ENCODE measurements at regions not wholly inside any gene's neighbourhood (a gene's known extent, or its start where the extent isn't known, plus 50 kb on each side); places are given as distances from the start of the nearest gene placed in this dataset.

DNA sequence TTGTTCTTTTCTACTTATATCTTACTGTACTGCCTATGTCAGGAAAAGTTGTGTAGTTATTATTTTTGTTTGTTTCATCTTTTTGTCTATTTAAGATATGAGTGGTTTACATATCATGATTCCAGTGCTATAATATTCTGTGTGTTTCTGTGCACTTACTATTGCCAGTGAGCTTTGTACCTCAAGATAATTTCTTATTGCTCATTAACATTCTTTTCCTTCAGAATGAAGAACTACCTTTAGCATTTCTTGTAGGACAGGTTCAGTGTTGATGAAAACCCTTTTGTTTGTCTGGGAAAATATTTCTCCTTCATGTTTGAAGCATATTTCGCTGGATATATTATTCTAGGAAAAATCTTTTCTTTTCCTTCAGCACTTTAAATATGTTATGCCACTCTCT lies 452.7 kb upstream of the FAT3 start:
- TF ChIP-seq CTCF (IDR thresholded peaks at IDR 0.05; ENCODE audit: extremely low read depth in 1 of 2, insufficient read depth in 1 of 2, low read depth in 1 of 2, low read length in 2 of 2) (no peak), POLR2AphosphoS5 (IDR thresholded peaks at IDR 0.05; ENCODE audit: insufficient read depth, low read depth, low read length) (no peak), POLR2A (IDR thresholded peaks at IDR 0.05; ENCODE audit: low read depth, low read length) (no peak), EZH2 (IDR thresholded peaks at IDR 0.05; ENCODE audit: borderline replicate concordance, low read depth, low read length, severe bottlenecking) (no peak), GATA2 (IDR thresholded peaks at IDR 0.05; ENCODE audit: insufficient read depth, insufficient read length, low read depth, low read length) (no peak), JUN (IDR thresholded peaks at IDR 0.05; ENCODE audit: borderline replicate concordance, insufficient read depth, insufficient read length, low read depth) (no peak)
- TF ChIP-seq, protein P1, sequence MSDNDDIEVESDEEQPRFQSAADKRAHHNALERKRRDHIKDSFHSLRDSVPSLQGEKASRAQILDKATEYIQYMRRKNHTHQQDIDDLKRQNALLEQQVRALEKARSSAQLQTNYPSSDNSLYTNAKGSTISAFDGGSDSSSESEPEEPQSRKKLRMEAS (IDR thresholded peaks at IDR 0.05; ENCODE audit: insufficient read depth, insufficient read length): no peak

Measured in endothelial cell of umbilical vein (primary cell).